GM19238 (cell line): ENCODE measurements at regions not wholly inside any gene's neighbourhood (a gene's known extent, or its start where the extent isn't known, plus 50 kb on each side); places are given as distances from the start of the nearest gene placed in this dataset.

Experiments
- DNase-seq: peaks from one replicate; pipeline ENCODE4 v3.0.0; 2011; ENCODE audit warnings: low spot score; ENCODE audit not compliant: insufficient read length

DNA sequence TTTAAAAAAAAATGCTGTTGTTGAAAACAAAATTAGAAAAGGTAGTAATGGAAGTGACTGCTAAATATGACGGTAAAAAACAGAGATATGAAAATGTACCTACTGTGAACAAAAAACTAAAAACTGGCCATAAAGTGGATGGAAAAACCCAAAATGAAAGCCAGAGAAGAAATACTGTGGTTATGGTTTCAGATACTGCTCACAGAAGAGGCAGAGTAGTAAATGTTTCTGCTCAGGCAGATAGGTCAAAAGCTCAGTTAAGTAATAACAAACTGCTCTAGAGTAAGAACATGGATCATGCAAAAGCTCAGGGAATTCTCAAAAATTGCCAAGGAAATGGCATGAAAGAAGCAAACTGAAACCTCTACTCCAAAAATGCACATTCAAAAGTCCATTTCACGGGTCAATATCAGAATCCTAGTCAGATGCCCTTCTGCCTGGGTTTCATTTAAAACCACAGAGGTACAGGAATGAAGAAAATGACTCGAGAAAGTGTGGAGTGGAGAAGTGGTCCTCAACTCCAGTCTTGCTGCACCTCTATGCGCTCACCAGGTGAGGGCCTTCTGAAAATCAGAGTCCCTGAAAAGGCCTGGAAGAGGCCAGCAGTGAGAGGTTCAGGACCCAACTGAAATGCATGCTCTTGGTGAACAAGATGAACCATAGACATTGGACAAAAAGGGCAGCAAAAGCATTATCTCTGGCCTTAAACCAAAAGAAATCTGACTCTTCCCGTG, 315.0 kb upstream of the SPRY2 start:
- no peak for DNase-seq

DNA sequence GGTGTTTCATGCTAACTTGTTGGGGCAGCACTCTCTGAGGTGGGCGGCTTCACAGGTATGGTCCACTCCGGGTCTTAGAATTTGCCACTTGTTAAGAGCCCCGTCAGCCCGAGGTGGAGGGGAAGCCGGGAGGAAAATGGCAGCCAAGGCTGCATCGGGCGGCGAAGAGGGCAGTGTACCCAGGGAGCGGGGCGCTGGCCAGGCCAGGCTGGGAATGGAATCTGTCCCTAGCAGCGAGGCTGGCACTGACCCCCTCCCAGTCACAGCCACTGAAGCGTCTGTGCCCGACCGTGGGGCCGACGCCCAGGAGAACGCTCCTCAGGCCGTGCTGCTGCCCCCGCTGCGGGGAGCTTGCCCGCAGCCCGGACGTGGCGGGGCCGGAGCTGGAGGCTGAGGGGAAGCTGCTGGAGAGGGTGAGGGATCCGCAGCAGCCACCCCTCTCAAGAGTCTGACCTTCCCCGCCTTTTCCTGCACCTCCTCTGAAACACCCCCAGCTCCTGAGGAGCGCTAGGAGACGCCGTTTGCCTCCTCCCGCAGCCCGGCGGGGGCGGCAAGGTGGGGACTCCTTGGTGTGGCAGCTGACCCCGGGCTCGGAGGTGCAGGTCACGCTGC, 313.8 kb upstream of the SPRY2 start:
- no peak for DNase-seq

GRCh38 chr13:80649274-80649673, 308.3 kb upstream of the SPRY2 start:
- no peak for DNase-seq

DNA sequence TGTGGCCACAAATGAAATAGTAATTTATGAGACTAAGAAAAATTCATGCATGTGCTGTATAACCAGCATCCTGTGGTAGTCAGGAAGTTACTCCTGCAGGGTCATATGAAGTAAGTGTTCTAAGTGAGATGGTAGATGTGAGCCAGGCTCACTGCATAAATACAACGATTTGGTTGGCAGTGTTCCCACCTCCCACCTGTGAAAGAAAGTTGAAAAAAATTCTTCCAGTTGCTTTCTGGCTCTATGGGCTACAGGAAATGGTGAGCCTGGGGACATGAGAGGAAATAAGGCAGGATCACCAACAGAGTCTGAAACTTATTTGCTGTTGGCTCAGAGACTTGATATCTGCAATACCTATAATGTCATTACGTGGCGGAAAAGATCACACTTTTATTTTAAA, 301.7 kb upstream of the SPRY2 start:
- DNase-seq: no peak

GRCh38 chr13:80633251-80633650, 292.3 kb upstream of the SPRY2 start:
- DNase-seq: no peak

DNA sequence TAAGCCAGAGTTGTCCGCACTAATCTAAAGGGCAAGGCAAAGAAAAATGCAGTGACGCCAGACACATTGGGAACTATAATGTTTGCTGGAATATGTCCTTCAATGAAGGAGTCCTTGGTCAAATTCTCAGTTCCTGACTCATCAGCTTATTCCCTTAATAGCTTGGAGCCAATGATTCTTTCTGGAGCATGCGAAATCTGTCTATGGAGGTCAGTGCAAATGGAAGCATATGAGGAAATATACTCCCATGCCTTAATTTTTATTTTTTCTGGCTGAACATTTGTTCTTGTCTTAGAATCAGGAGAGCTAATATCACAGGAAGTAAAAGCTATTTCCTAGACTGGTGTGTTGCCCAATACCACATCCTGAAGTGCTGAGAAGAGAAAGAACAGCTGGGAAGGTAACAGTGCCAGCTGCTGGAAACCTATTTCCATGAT, 289.8 kb upstream of the SPRY2 start:
- DNase-seq: no peak

DNA sequence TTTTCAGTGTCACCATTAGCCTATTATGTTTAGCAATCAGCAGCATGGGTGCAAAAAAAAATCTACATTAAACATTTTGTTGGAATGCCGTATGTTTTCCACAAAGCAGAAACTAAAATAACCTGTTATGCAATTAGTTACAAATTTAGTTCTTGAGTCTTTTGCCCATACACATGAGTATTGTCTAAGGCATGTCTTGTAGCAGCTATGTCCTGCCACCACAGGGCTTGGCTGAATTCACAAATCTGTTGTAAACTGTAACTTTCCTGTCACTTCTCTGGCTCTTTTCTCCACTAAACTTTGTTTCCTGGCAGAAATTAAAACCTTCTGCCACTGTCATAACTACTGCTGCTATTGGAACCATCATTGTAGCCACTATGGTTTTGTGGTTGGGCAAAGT, 277.9 kb upstream of the SPRY2 start:
- DNase-seq: no peak

GRCh38 chr13:80612804-80613203, 271.9 kb upstream of the SPRY2 start:
- DNase-seq: no peak

DNA sequence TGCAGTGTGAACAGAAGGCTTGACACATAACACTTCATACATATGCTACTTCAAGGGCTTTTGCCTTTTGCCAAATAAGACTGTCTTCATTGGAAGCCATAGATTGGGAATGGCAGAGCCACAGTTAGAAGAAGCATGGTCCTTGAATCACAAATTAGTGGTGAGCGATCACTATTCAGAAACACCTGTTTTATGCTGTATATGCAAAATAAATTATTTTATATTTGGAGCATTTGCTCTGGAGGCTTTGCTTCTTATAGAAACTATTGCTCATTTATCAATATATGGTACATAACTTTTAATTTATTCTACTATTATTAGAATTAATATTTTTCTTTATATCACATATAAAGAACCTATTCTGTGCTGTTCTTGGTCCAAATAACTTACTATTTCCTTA, 270.4 kb upstream of the SPRY2 start:
- DNase-seq: no peak

DNA sequence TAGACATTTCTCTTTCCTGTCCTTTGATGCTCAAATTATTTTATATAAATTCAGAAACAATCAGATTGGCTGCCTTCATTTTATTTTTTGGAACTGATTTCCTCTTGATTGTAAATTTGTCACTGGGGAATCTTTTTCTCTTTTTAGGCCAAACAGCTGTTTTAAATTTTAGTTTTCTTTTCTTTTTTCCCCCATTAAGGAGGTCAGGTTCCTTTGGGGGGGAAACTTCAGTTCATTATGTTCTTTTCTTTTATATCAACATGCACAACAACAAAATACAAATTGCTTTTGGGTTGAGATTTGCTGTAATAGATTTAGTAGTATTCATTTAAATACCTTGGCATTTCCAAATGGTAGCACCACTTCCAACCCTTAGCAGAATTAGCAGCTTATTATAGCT, 264.8 kb upstream of the SPRY2 start:
- no peak for DNase-seq

- DNase-seq: no peak
Measured at GRCh38 chr13:80605011-80605410, 264.1 kb upstream of the SPRY2 start.

DNA sequence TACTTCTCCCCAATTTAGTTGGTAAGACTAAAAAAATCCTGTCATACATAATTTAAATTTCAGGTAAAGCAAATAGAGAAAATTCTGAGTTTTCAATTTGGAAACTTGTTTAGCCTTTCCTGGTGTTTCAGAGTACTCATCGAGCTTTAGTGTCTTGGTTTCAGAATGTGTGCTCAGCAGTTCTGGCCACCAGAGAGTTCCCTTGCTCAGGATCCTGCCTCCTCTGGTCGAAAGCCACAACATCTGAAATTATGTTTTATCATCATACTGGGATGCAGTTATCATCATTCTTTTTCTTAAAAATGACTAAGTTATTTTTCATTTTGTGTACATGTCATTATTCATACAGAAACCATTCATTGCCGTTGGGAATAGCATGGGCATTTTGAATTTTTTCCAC, 263.2 kb upstream of the SPRY2 start:
- no peak for DNase-seq

- DNase-seq: no peak
Measured at GRCh38 chr13:80603351-80603750, 262.4 kb upstream of the SPRY2 start.

GRCh38 chr13:80599765-80600164, 258.8 kb upstream of the SPRY2 start:
- no peak for DNase-seq

DNA sequence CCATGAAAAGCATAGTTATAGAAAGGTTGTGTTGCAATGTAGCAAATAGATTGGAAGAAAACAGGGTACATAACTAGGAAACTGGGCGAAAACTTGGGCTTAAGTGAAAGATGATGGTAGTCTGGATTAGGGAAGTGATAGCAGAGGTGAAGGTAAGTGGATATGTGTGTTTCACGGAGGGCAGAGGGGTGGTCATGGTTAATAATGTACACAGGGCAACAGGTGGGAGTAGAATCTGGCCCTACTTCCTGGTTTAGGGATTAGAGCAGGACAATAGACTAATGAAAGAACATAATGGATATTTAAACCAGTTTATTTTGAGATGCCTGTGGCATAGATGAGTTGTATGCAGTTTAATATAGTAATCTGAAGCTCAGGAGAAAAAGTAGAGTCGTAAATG, 257.3 kb upstream of the SPRY2 start:
- DNase-seq: no peak

DNA sequence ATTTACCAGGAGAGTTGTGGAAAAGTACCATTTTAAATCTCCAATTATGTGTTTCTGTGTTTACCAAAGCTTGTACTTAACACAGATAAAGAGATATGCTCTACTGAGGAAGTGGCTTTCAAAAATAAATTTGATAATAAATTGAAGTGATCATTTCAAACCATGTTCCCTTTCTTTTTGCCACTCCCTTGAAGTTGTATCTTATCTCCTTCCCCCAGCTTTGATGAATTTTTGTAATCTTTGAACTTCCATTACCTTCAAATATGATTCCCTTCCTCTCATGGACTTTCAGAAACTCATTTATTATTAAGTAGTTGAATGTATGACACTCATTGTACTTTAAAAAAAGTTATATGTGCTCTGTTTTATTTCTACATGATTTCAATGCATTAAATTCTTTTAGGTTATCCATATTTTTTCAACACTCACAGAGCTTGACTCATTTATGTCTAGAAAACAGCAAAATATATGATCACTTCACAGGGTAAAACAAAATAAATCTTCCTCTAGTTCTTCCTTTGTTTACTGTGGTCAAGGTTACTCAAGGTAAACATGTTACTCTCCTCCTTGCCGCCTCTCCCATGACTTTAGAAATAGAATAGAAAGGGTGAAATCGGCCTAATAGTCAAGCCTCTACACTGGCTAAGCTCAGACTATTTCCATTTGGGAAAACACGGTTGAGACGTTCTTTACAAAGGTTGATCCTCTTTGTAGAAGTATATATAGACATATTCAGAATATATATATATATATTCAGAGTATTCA, 251.2 kb upstream of the SPRY2 start:
- DNase-seq: no peak

DNA sequence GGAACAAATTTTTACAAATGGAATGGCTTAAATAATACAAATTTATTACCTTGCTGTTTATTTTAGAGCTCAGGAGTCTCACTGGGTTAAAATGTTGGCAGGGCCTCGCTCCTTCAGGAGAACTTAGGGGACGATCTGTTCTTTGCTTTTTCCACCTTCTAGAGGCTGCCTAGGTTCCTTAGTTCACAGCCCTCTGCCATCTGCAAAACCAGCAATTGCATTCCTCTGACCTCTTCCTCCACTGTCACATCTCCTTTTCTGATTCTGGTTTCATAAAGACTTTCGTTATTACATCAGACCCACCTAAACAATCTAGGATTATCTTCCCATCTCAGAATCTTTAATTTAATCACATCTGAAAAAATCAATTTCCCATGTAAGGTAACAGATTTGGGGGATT, 249.6 kb upstream of the SPRY2 start:
- DNase-seq: no peak

- no peak for DNase-seq
Measured at GRCh38 chr13:80586356-80586755, 245.4 kb upstream of the SPRY2 start.

DNA sequence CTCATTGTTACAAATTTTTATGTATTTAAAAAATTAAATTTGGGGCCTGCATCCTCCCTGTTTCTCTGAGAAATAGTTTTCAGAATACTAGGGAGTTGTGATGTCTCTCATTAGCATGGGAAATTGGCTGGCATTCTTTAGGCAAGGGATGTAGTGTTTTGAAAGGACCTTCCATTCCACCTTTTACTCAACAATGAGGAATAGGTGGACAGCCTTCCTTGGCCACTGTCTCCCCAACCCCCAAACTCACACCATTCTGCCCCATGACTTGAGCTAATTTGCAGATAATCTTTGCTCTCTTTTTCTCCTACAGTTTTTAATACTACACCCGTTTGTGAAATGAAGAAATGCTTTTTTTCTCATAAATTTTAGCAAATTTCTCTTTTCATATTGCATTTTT, 244.6 kb upstream of the SPRY2 start:
- DNase-seq: no peak

GRCh38 chr13:80584785-80585184, 243.9 kb upstream of the SPRY2 start:
- DNase-seq: no peak

- no peak for DNase-seq
Measured at GRCh38 chr13:80584306-80584705, 243.4 kb upstream of the SPRY2 start.

DNA sequence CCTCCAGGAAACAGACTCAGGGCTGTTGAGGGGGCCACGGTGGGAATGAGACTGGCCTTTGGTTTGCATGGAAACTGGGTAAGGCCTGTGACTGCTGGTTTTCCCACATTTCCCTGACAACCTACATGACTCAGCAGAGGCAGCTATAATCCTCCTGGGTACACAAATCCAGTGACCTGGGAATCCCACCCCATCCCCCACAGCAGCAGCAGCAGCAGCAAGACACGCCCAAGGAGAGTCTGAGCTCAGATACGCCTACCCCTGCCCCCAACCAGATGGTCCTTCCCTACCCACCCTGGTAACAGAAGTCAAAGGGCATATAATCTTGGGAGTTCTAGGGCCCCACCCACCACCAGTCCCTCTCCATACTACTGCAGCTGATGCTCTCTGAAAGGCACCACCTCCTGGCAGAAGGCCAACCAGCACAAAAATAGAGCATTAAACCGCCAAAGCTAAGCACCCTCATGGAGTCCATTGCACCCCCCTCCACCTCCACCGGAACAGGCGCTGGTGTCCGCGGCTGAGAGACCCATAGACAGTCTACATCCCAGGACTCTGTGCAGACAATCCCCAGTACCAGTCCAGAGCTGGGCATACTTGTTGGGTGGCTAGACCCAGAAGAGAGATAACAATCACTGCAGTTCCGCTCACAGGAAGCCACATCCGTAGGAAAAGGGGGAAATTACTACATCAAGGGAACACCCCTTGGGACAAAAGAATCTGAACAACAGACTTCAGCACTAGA, 237.2 kb upstream of the SPRY2 start:
- no peak for DNase-seq
